Endothelial cell of umbilical vein (primary cell): ENCODE measurements at regions not wholly inside any gene's neighbourhood (a gene's known extent, or its start where the extent isn't known, plus 50 kb on each side); places are given as distances from the start of the nearest gene placed in this dataset.

Source experiments
- BruUV-seq: library from RNA; stranded (reverse); fragments of 400-500 nt; replicated peaks from 2 replicates; lab custom pipeline; 2021; lab: Mats Ljungman, UMichigan
- CTCF ChIA-PET: fragments of 300-600, 350-600 bp; sonication (Branson Sonifier 250); formaldehyde crosslinking; loops from one replicate; lab custom pipeline; 2021; ENCODE audit warnings: antibody characterized with exemption, inconsistent platforms; lab: Charles Lee
- POLR2A ChIA-PET: fragments of 300-600, 350-600 bp; sonication (Branson Sonifier 250); formaldehyde crosslinking; loops from one replicate; lab custom pipeline; 2021; ENCODE audit warnings: antibody characterized with exemption, inconsistent platforms; lab: Charles Lee
- DNase-seq: peaks from one replicate; pipeline ENCODE4 v3.0.0-alpha.2; 2011; ENCODE audit warnings: low read depth, low spot score
- FAIRE-seq: peaks from 2 replicates; lab custom pipeline; 2011; peaks lifted over from hg19 to GRCh38; lab: Jason Lieb, UNC
- H2AFZ ChIP-seq: 2 replicates; pipeline ENCODE4 v1.6.0; 2012; ENCODE audit warnings: low read depth, low read length, control low read depth, inconsistent platforms
- H3K27ac ChIP-seq: 2 replicates; pipeline ENCODE4 v1.5.1; 2011; ENCODE audit warnings: low read depth, mild to moderate bottlenecking, control low read depth, low read length, moderate library complexity; ENCODE audit not compliant: insufficient read depth
- H3K27me3 ChIP-seq, 2 experiments: 2 replicates each; pipeline versions ENCODE4 v1.6.0 to v1.6.1; 2011; ENCODE audit warnings: low read length in 2 of 2, mixed read lengths in 1 of 2; ENCODE audit not compliant: control insufficient read depth in 2 of 2, insufficient read depth in 2 of 2
- H3K36me3 ChIP-seq, 2 experiments: 2 replicates in 1 of 2; 3 replicates in 1 of 2; pipeline ENCODE4 v1.5.1; 2011; ENCODE audit warnings: low read length in 2 of 2, mild to moderate bottlenecking in 1 of 2, moderate library complexity in 1 of 2; ENCODE audit not compliant: control insufficient read depth in 2 of 2, insufficient read depth in 2 of 2; ENCODE audit errors: extremely low read depth in 1 of 2
- H3K4me1 ChIP-seq: 3 replicates; pipeline ENCODE4 v1.5.1; 2011; ENCODE audit warnings: mild to moderate bottlenecking, low read length; ENCODE audit not compliant: control insufficient read depth, insufficient read depth; ENCODE audit errors: extremely low read depth
- H3K4me2 ChIP-seq: 2 replicates; pipeline ENCODE4 v1.6.1; 2011; ENCODE audit warnings: low read length, control low read depth, mixed read lengths; ENCODE audit not compliant: insufficient read depth
- H3K4me3 ChIP-seq, 3 experiments: fragments of 200-600 bp in 1 of 3; sonication (generic), shearing (Covaris generic) in 1 of 3; replicated peaks in 1 of 3; 2 replicates each; pipeline ENCODE4 v1.5.1; 2011 to 2016; ENCODE audit warnings: control low read depth in 3 of 3, low read length in 3 of 3, mild to moderate bottlenecking in 2 of 3, inconsistent platforms in 1 of 3, low read depth in 1 of 3, moderate library complexity in 1 of 3; ENCODE audit not compliant: insufficient read depth in 1 of 3
- H3K79me2 ChIP-seq: 2 replicates; pipeline ENCODE4 v1.6.0; 2012; ENCODE audit warnings: low read length, inconsistent platforms; ENCODE audit not compliant: control insufficient read depth, insufficient read depth
- H3K9ac ChIP-seq: replicated peaks from 2 replicates; pipeline ENCODE3; 2011; ENCODE audit warnings: low read length, control low read depth; ENCODE audit not compliant: insufficient read depth; ENCODE audit errors: extremely low read depth
- H3K9me1 ChIP-seq: replicated peaks from 3 replicates; pipeline ENCODE4 v1.6.0; 2011; ENCODE audit warnings: mild to moderate bottlenecking, low read length; ENCODE audit not compliant: control insufficient read depth, insufficient read depth; ENCODE audit errors: extremely low read depth
- H3K9me3 ChIP-seq: replicated peaks from 2 replicates; pipeline ENCODE4 v1.5.1; 2012; ENCODE audit warnings: low read length, inconsistent platforms; ENCODE audit not compliant: control insufficient read depth, insufficient read depth
- H4K20me1 ChIP-seq: replicated peaks from 2 replicates; pipeline ENCODE3; 2011; ENCODE audit warnings: mild to moderate bottlenecking, low read length; ENCODE audit not compliant: control insufficient read depth, insufficient read depth; ENCODE audit errors: extremely low read depth
- EZH2 ChIP-seq: IDR thresholded peaks from 2 replicates; pipeline ENCODE4 v1.6.1; 2012; ENCODE audit warnings: borderline replicate concordance, low read depth, mild to moderate bottlenecking, moderate library complexity, low read length, inconsistent platforms; ENCODE audit not compliant: severe bottlenecking
- FOS ChIP-seq: IDR thresholded peaks from 2 replicates; pipeline ENCODE4 v1.6.1; 2011; ENCODE audit warnings: mild to moderate bottlenecking, low read length, moderate library complexity, borderline replicate concordance; ENCODE audit not compliant: insufficient read depth
- JUN ChIP-seq: IDR thresholded peaks from 2 replicates; pipeline ENCODE4 v1.6.1; 2011; ENCODE audit warnings: borderline replicate concordance, low read depth; ENCODE audit not compliant: insufficient read length, insufficient read depth
- MYC ChIP-seq: IDR thresholded peaks from one replicate; pipeline ENCODE4 v1.6.1; 2011; ENCODE audit warnings: mild to moderate bottlenecking, low read depth, low read length
- POLR2A ChIP-seq: IDR thresholded peaks from 2 replicates; pipeline ENCODE4 v1.6.1; 2012; ENCODE audit warnings: low read depth, mild to moderate bottlenecking, control low read depth, low read length
- POLR2AphosphoS5 ChIP-seq: IDR thresholded peaks from 2 replicates; pipeline ENCODE4 v1.6.1; 2012; ENCODE audit warnings: low read depth, mild to moderate bottlenecking, control low read depth, low read length, moderate library complexity; ENCODE audit not compliant: insufficient read depth
- dilution Hi-C: fragments of 300-500 bp; cut with MboI; formaldehyde crosslinking; loops from one replicate; pipeline ENCODE4 v1.15.0; 2019; ENCODE audit warnings: low sequenced_read_pairs; ENCODE audit not compliant: extremely low pct_ligation_motif_present
- intact Hi-C: fragments of 100-400 bp; cut with micrococcal nuclease; formaldehyde crosslinking; loops from one replicate; pipeline ENCODE4 v1.10.0; 2022
- TF ChIP-seq, protein P1 (sequence below), 2 donors: IDR thresholded peaks; 1 replicate in 1 of 2; 2 replicates in 1 of 2; pipeline ENCODE4 v1.5.1; 2011; ENCODE audit warnings: low read length in 2 of 2, mild to moderate bottlenecking in 2 of 2, moderate library complexity in 2 of 2, control low read depth in 1 of 2, inconsistent platforms in 1 of 2, low read depth in 1 of 2; ENCODE audit not compliant: insufficient read depth in 1 of 2; ENCODE audit errors: extremely low read depth in 1 of 2
- TF ChIP-seq, protein P2 (sequence below): IDR thresholded peaks from 2 replicates; pipeline ENCODE4 v1.6.1; 2011; ENCODE audit not compliant: insufficient read depth, insufficient read length

DNA sequence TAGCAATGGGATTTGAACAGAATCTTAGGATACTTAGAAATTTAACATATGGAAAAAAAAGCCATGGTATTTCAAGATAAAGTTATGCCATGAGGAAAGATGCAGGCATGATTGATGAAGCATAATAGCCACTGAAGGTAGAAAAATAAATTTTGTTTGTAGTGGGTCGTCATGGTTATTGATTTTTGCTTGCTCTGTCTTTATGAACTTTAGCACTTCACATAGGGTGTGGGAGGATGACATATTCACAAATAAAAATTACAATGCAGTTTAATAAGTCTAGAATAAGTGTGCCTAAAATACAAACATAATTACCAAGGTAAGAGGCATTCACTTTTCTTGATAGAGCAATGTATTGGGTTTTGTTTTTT is 129.1 kb upstream of the SEMA3E start:
- intact Hi-C loops, result no loop called here
- no peaks in the 10 kb centered on the region for H3K9me3 ChIP-seq
- dilution Hi-C loops, result no loop called here

More for the DNA sequence above, 129.1 kb upstream of the SEMA3E start:
- no peaks in the 10 kb centered on the region for H3K36me3 ChIP-seq
- no peaks in the 10 kb centered on the region for H3K27me3 ChIP-seq
- no TSS peak for BruUV-seq
- no peak for FAIRE-seq
- H3K9ac ChIP-seq, result no peak overlapping the region
- no peak overlapping the region for H3K4me2 ChIP-seq
- no peaks in the 10 kb centered on the region for H3K4me1 ChIP-seq
- H3K27ac ChIP-seq, result no peak overlapping the region
- no peaks in the 10 kb centered on the region for H3K79me2 ChIP-seq
- no peaks in the 10 kb centered on the region for H4K20me1 ChIP-seq
- ChIA-PET POLR2A (no interaction called here), CTCF (no interaction called here)
- no peak for DNase-seq
- no peak overlapping the region for H2AFZ ChIP-seq
- no peak overlapping the region for H3K4me3 ChIP-seq
- H3K9me1 ChIP-seq, result no peaks in the 10 kb centered on the region
- TF ChIP-seq, protein P1, sequence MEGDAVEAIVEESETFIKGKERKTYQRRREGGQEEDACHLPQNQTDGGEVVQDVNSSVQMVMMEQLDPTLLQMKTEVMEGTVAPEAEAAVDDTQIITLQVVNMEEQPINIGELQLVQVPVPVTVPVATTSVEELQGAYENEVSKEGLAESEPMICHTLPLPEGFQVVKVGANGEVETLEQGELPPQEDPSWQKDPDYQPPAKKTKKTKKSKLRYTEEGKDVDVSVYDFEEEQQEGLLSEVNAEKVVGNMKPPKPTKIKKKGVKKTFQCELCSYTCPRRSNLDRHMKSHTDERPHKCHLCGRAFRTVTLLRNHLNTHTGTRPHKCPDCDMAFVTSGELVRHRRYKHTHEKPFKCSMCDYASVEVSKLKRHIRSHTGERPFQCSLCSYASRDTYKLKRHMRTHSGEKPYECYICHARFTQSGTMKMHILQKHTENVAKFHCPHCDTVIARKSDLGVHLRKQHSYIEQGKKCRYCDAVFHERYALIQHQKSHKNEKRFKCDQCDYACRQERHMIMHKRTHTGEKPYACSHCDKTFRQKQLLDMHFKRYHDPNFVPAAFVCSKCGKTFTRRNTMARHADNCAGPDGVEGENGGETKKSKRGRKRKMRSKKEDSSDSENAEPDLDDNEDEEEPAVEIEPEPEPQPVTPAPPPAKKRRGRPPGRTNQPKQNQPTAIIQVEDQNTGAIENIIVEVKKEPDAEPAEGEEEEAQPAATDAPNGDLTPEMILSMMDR (IDR thresholded peaks at IDR 0.05; ENCODE audit: extremely low read depth in 1 of 2, insufficient read depth in 1 of 2, low read depth in 1 of 2, low read length in 2 of 2), result no peak
- TF ChIP-seq, protein P2, sequence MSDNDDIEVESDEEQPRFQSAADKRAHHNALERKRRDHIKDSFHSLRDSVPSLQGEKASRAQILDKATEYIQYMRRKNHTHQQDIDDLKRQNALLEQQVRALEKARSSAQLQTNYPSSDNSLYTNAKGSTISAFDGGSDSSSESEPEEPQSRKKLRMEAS, result no peak
- TF ChIP-seq EZH2 (no peak), JUN (no peak), MYC (no peak), FOS (no peak), POLR2A (no peak), POLR2AphosphoS5 (no peak)
